ENCODE measurements at regions not wholly inside any gene's neighbourhood (a gene's known extent, or its start where the extent isn't known, plus 50 kb on each side); places are given as distances from the start of the nearest gene placed in this dataset.

DNA sequence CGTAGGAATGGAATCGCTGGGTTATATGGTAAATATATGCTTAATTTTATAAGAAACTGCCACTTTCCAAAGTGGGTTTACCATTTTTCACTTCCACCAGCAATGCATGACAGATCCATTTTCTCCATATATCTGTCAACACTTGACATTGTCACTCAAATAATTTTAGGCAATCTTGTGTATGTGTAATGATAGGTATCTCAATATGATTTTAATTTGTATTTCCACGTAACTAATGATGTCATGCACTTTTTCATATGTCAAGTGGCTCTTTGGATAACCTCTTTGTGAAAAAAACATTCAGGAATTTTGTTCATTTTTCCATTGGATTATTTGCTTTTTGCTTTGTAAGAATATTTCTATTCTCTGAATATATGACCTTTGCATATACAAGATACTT lies 419.9 kb downstream of the BTBD3 start:
- BruUV-seq (replicated peaks) = no TSS peak
- ATAC-seq = no peak
- no peak overlapping the region for H3K27ac ChIP-seq (ENCODE audit: low read length)
- ChIA-PET CTCF (no interaction called here), POLR2A (ENCODE audit: unreplicated experiment) (no interaction called here)
- no peak for DNase-seq
- H2AFZ ChIP-seq (ENCODE audit: low read length) = no peak overlapping the region
- no peak overlapping the region for H3K4me2 ChIP-seq (ENCODE audit: low read length)
- no peak for TF ChIP-seq EZH2phosphoT487 (IDR thresholded peaks at IDR 0.05; ENCODE audit: borderline replicate concordance, low read length)
- TF ChIP-seq EZH2 (IDR thresholded peaks at IDR 0.05; ENCODE audit: low read length, unreplicated experiment) = no peak
- TF ChIP-seq, protein P1, sequence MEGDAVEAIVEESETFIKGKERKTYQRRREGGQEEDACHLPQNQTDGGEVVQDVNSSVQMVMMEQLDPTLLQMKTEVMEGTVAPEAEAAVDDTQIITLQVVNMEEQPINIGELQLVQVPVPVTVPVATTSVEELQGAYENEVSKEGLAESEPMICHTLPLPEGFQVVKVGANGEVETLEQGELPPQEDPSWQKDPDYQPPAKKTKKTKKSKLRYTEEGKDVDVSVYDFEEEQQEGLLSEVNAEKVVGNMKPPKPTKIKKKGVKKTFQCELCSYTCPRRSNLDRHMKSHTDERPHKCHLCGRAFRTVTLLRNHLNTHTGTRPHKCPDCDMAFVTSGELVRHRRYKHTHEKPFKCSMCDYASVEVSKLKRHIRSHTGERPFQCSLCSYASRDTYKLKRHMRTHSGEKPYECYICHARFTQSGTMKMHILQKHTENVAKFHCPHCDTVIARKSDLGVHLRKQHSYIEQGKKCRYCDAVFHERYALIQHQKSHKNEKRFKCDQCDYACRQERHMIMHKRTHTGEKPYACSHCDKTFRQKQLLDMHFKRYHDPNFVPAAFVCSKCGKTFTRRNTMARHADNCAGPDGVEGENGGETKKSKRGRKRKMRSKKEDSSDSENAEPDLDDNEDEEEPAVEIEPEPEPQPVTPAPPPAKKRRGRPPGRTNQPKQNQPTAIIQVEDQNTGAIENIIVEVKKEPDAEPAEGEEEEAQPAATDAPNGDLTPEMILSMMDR (conservative IDR thresholded peaks at IDR 0.05; ENCODE audit: low read depth, low read length) = no peak
- no peak overlapping the region for H3K4me3 ChIP-seq (ENCODE audit: low read length)
- no peaks in the 10 kb centered on the region for H3K9me2 ChIP-seq (replicated peaks; ENCODE audit: low read length)
- no peaks in the 10 kb centered on the region for H3F3A ChIP-seq (ENCODE audit: low read length, unreplicated experiment)
- H3K27me3 ChIP-seq (ENCODE audit: low read length) = no peaks in the 10 kb centered on the region
- no peaks in the 10 kb centered on the region for H4K20me1 ChIP-seq (ENCODE audit: low read length)
- H3K79me2 ChIP-seq (ENCODE audit: low read length) = no peaks in the 10 kb centered on the region
- H3K36me3 ChIP-seq (ENCODE audit: low read depth, low read length) = no peaks in the 10 kb centered on the region
- intact Hi-C loops (cut with micrococcal nuclease) = no loop called here
- no peaks in the 10 kb centered on the region for H3K9me3 ChIP-seq (ENCODE audit: low read length)
- no peaks in the 10 kb centered on the region; the same call in 1 of the 2 replicates for H3K4me1 ChIP-seq (ENCODE audit: insufficient read depth, low read length)
- no peak overlapping the region for H3K9ac ChIP-seq (ENCODE audit: low read length)

DNA sequence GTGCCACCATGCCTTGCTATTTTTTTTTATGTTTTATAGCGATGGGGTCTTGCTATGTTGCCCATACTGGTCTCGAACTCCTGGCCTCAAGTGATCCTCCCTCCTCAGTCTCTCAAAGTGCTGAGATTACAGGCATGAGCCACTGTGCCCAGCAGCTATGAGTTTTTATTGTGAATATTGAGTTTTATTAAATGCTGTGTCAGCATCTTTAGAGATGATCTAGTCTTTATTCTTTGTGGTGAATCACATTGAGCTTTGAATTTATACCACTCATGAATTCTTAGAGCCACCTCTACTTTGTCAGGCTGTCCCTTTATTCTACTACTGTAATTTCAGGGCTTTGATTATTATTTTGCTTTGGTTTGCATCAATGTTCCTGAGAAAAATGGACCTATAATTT lies 428.3 kb downstream of the BTBD3 start:
- Histone ChIP-seq H3K36me3 (ENCODE audit: low read depth, low read length) (no peaks in the 10 kb centered on the region), H3K9me2 (replicated peaks; ENCODE audit: low read length) (no peaks in the 10 kb centered on the region), H3K4me2 (ENCODE audit: low read length) (no peak overlapping the region), H3K27ac (ENCODE audit: low read length) (peak overlapping the region; percentile 39), H3K4me1 (ENCODE audit: insufficient read depth, low read length) (peaks cover 6% of the 10 kb centered on the region; the same call in 1 of the 2 replicates), H3K4me3 (ENCODE audit: low read length) (no peak overlapping the region), H3K9ac (ENCODE audit: low read length) (0 out of 2 replicates have a peak overlapping the region, but pooled peaks have one; percentile 13), H2AFZ (ENCODE audit: low read length) (peak overlapping the region; percentile 38; the same call in 1 of the 2 replicates), H3K79me2 (ENCODE audit: low read length) (0 out of 2 replicates have a peak, but pooled peaks cover 4% of the 10 kb centered on the region), H3K9me3 (ENCODE audit: low read length) (no peaks in the 10 kb centered on the region), H4K20me1 (ENCODE audit: low read length) (no peaks in the 10 kb centered on the region), H3F3A (ENCODE audit: low read length, unreplicated experiment) (no peaks in the 10 kb centered on the region), H3K27me3 (ENCODE audit: low read length) (no peaks in the 10 kb centered on the region)
- POLR2A ChIA-PET (ENCODE audit: unreplicated experiment) = no interaction called here
- CTCF ChIA-PET = no interaction called here
- DNase-seq (peak; percentile 5), ATAC-seq (no peak)
- intact Hi-C loops (cut with micrococcal nuclease) = no loop called here
- no TSS peak for BruUV-seq (replicated peaks)
- TF ChIP-seq EZH2 (IDR thresholded peaks at IDR 0.05; ENCODE audit: low read length, unreplicated experiment) = no peak
- TF ChIP-seq EZH2phosphoT487 (IDR thresholded peaks at IDR 0.05; ENCODE audit: borderline replicate concordance, low read length) = no peak
- TF ChIP-seq, protein P1 (conservative IDR thresholded peaks at IDR 0.05; ENCODE audit: low read depth, low read length) = no peak

DNA sequence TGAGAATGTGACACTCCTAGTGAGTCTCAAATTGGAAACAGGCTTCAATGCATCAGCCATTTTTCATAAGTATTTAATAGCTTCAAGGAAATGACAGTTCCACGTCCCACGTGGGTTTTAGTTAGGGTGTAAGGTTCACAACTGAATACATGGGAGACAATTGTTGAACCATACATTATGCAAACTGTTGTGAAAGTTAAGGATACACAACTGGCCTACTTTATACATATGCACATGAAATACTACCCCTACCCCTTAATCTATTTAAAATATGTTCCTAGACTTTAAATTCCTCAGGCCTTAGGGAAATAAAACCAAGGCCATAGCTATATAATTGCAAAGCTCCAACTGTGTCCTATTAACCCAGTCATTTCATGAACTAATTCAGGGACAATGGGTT lies 436.1 kb downstream of the BTBD3 start:
- H3K36me3 ChIP-seq (ENCODE audit: low read depth, low read length) = no peaks in the 10 kb centered on the region
- ATAC-seq = no peak

More for the DNA sequence above, 436.1 kb downstream of the BTBD3 start:
- Histone ChIP-seq H3K4me2 (ENCODE audit: low read length) (0 out of 2 replicates have a peak overlapping the region, but pooled peaks have one; percentile 55), H3K4me1 (ENCODE audit: insufficient read depth, low read length) (no peaks in the 10 kb centered on the region; the same call in 1 of the 2 replicates), H3K9me2 (replicated peaks; ENCODE audit: low read length) (no peaks in the 10 kb centered on the region), H3F3A (ENCODE audit: low read length, unreplicated experiment) (no peaks in the 10 kb centered on the region), H3K27ac (ENCODE audit: low read length) (no peak overlapping the region), H4K20me1 (ENCODE audit: low read length) (no peaks in the 10 kb centered on the region), H3K4me3 (ENCODE audit: low read length) (no peak overlapping the region), H3K27me3 (ENCODE audit: low read length) (no peaks in the 10 kb centered on the region), H2AFZ (ENCODE audit: low read length) (peak overlapping the region; percentile 69; the same call in 1 of the 2 replicates), H3K79me2 (ENCODE audit: low read length) (no peaks in the 10 kb centered on the region), H3K9me3 (ENCODE audit: low read length) (no peaks in the 10 kb centered on the region), H3K9ac (ENCODE audit: low read length) (no peak overlapping the region)
- DNase-seq = no peak
- no TSS peak for BruUV-seq (replicated peaks)
- intact Hi-C loops (cut with micrococcal nuclease) = no loop called here
- CTCF ChIA-PET = interaction anchor here (0.6 kb wide), 1 partner anchor 676 kb away, joined by 12 read pairs; no protein-coding TSS in a partner anchor
- POLR2A ChIA-PET (ENCODE audit: unreplicated experiment) = no interaction called here
- TF ChIP-seq, protein P1 (conservative IDR thresholded peaks at IDR 0.05; ENCODE audit: low read depth, low read length) = no peak
- TF ChIP-seq EZH2 (IDR thresholded peaks at IDR 0.05; ENCODE audit: low read length, unreplicated experiment) = no peak
- TF ChIP-seq EZH2phosphoT487 (IDR thresholded peaks at IDR 0.05; ENCODE audit: borderline replicate concordance, low read length) = no peak

Measured in PC-3 (cell line).